NT2/D1 (cell line): ENCODE measurements at regions not wholly inside any gene's neighbourhood (a gene's known extent, or its start where the extent isn't known, plus 50 kb on each side); places are given as distances from the start of the nearest gene placed in this dataset.
"Not testable (repeated sequence)": the region's sequence is repeated elsewhere in the genome, so short reads cannot be mapped to it uniquely, and the experiment has no call there.

Experiments used
- DNase-seq: peaks from one replicate; pipeline ENCODE4 v3.0.0-alpha.2; 2011; ENCODE audit warnings: low read depth, low spot score
- H3K27me3 ChIP-seq: 2 replicates; pipeline ENCODE4 v1.6.0; 2011; ENCODE audit warnings: mild to moderate bottlenecking; ENCODE audit not compliant: insufficient read length, insufficient read depth
- H3K36me3 ChIP-seq: 2 replicates; pipeline ENCODE4 v1.6.1; 2011; ENCODE audit warnings: mild to moderate bottlenecking, low read length, mixed read lengths; ENCODE audit not compliant: insufficient read depth, insufficient read length
- H3K4me1 ChIP-seq: 2 replicates; pipeline ENCODE4 v1.5.1; 2011; ENCODE audit not compliant: insufficient read depth, insufficient read length
- H3K4me3 ChIP-seq: 2 replicates; pipeline ENCODE4 v1.5.1; 2011; ENCODE audit warnings: low read depth; ENCODE audit not compliant: insufficient read length
- H3K9ac ChIP-seq: 2 replicates; pipeline ENCODE4 v1.6.0; 2011; ENCODE audit warnings: low read depth; ENCODE audit not compliant: insufficient read length
- H3K9me3 ChIP-seq: 2 replicates; pipeline ENCODE4 v1.5.1; 2011; ENCODE audit warnings: mild to moderate bottlenecking, low read length; ENCODE audit not compliant: insufficient read depth
- SUZ12 ChIP-seq: IDR thresholded peaks from 2 replicates; pipeline ENCODE4 v1.6.1; 2011; ENCODE audit not compliant: insufficient read length, insufficient read depth; ENCODE audit errors: extremely low read depth
- YY1 ChIP-seq: IDR thresholded peaks from 2 replicates; pipeline ENCODE4 v1.6.1; 2011; ENCODE audit not compliant: insufficient read length, insufficient read depth
- ZNF274 ChIP-seq: IDR thresholded peaks from 2 replicates; pipeline ENCODE4 v1.6.1; 2011; ENCODE audit warnings: mild to moderate bottlenecking, low read depth, low read length

DNA sequence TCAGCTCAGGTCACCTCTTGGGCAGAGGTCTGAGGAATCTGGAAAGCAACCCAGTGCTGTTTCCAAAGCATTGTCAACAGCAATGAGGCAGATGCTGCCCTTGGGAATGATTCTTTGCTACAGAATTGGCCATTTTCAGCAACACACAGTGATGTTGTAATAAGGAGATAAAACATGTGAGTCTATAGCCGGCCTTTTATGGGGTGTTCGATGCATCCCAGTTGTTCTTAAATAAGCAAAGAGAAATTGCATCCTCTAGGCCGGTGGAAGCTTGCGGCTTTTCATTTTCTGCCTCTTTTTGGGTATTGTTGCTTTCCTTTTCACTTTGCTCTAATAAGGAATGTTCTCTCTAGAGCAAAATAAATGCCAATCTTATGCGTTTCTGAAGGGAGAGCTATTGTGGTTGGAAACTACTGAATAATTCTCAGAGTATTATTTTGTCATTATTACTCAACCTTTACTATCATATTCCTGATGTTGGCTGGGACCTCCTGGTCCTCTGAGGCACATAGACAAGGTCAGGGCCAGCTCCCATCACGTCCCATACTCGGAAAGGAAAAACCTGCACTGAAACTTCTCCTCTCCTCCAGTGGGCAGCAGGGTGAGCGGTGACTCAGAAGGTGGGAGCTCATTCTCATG, 214.2 kb downstream of the CDH26 start:
- Histone ChIP-seq H3K4me1 (no peaks in the 10 kb centered on the region), H3K27me3 (peaks cover 2% of the 10 kb centered on the region), H3K9ac (no peak overlapping the region), H3K36me3 (no peaks in the 10 kb centered on the region), H3K4me3 (no peak overlapping the region), H3K9me3 (no peaks in the 10 kb centered on the region)
- no peak for DNase-seq
- TF ChIP-seq YY1 (no peak), SUZ12 (no peak)

DNA sequence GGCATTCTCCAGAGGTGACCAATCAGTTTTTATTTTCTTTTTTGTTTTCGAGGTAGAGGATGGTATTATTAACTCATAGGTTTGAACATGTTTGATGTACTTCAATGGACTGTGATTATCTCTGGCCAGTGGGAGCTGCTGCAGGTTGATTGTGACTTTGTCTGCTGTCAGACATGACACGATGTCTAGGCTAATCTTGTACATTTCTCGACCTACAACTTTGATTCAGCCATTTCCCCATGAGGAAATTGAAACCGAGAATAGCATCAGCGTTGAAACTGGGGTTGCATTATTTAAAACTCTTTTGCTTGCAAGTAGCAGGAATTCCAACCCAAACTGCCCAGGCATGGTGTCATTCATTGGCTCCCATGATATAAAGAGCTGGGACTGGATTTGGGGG, 218.9 kb downstream of the CDH26 start:
- no peaks in the 10 kb centered on the region for H3K4me1 ChIP-seq
- no peak for DNase-seq
- no peaks in the 10 kb centered on the region for H3K36me3 ChIP-seq
- H3K27me3 ChIP-seq, result peaks cover 5% of the 10 kb centered on the region
- no peaks in the 10 kb centered on the region for H3K9me3 ChIP-seq
- H3K9ac ChIP-seq, result no peak overlapping the region
- TF ChIP-seq ZNF274, result no peak
- TF ChIP-seq SUZ12, result no peak
- no peak for TF ChIP-seq YY1
- no peak overlapping the region for H3K4me3 ChIP-seq

DNA sequence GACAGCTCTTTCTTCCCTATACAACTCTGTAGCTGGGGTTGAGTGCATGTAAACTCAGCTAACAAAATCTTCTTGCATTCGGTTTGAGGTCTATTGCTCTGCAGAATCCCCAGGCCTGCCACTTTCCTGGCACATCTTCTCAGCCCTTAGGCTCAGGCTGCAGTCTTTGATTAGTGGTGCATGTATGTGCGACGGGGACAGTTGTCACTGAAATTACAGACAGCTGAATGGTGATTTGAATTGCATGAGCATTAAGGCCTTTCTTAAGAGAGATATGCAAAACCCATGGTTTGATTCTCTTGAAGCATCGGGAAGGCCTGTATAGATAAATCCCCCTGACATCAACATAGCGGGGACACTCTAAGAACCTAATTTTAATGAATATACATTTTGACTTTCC, 222.8 kb downstream of the CDH26 start:
- no peak overlapping the region for H3K4me3 ChIP-seq
- H3K27me3 ChIP-seq, result peaks cover 11% of the 10 kb centered on the region
- TF ChIP-seq SUZ12 (no peak), YY1 (no peak), ZNF274 (no peak)

DNA sequence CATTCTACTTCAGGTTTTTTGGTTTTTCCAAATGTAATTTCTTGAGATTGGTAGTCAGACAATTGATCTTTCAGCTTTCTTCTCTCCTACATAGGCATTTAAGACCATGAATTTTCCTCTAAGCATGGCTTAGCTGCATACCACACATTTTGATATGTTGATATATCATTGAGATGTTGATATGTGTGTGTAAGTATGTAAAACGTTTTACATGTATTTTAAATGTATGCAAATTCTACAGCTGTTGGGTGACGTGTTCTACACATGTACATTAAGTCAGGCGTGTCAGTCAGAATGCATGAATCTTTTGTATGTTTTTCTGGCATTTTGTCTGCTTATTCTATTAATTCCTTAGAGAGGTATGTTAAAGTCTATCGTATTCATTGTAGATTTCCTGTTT, 228.2 kb downstream of the CDH26 start:
- TF ChIP-seq ZNF274, result no peak
- no peak for DNase-seq
- H3K4me1 ChIP-seq, result no peaks in the 10 kb centered on the region
- peaks cover 12% of the 10 kb centered on the region for H3K27me3 ChIP-seq
- no peaks in the 10 kb centered on the region for H3K36me3 ChIP-seq
- no peak overlapping the region for H3K9ac ChIP-seq
- H3K4me3 ChIP-seq, result no peak overlapping the region
- no peaks in the 10 kb centered on the region; the same call in 1 of the 2 replicates for H3K9me3 ChIP-seq

More for the DNA sequence above, 222.8 kb downstream of the CDH26 start:
- Histone ChIP-seq H3K9ac (no peak overlapping the region), H3K4me1 (no peaks in the 10 kb centered on the region), H3K9me3 (no peaks in the 10 kb centered on the region; the same call in 1 of the 2 replicates), H3K36me3 (no peaks in the 10 kb centered on the region)
- no peak for DNase-seq

DNA sequence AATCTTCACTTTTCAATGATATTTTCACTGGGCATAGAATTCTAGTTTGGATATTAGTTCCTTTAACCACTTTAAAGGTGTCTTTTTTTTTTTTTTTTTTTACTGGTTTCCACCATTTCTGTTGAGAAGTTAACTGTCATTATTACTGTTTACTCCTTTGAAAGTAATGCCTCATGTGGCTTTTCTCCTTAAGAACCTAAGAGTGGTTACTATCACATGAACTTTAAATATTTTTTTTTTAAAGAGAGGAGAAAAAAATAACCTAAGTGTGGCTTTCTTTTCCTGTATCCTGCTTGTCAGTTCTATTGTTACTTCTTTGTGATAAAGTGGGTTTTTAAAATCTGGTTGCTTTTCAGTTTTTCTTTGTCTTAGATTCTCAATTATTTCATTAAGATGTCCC, 229.5 kb downstream of the CDH26 start:
- Histone ChIP-seq H3K9ac (no peak overlapping the region), H3K4me3 (no peak overlapping the region), H3K27me3 (peaks cover 12% of the 10 kb centered on the region), H3K36me3 (no peaks in the 10 kb centered on the region), H3K9me3 (no peaks in the 10 kb centered on the region; the same call in 1 of the 2 replicates), H3K4me1 (no peaks in the 10 kb centered on the region)
- TF ChIP-seq SUZ12 (no peak), YY1 (no peak), ZNF274 (no peak)
- DNase-seq, result no peak

DNA sequence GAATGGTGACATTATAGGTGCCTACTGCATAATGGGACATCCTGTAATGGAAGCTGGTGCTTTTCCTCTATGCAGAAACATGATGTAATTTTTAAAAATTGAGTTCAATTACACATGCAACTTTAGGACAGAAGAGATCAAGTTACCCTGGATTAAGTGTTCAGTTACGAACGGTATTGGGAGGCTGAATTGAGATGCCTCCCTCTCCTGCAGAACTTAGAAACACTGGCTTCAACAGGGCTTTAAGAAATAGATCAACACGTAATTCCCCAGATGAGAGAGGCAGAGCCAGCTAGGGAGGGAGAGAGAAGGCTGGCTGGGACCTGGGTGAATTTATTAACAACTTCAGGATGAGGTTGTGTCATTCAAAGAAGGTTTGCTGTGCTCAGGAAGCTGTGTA, 232.8 kb downstream of the CDH26 start:
- no peak for TF ChIP-seq ZNF274
- TF ChIP-seq YY1, result no peak
- TF ChIP-seq SUZ12, result no peak
- Histone ChIP-seq H3K4me3 (no peak overlapping the region), H3K9ac (no peak overlapping the region), H3K36me3 (no peaks in the 10 kb centered on the region), H3K9me3 (no peaks in the 10 kb centered on the region), H3K27me3 (peaks cover 6% of the 10 kb centered on the region), H3K4me1 (no peaks in the 10 kb centered on the region)
- no peak for DNase-seq

DNA sequence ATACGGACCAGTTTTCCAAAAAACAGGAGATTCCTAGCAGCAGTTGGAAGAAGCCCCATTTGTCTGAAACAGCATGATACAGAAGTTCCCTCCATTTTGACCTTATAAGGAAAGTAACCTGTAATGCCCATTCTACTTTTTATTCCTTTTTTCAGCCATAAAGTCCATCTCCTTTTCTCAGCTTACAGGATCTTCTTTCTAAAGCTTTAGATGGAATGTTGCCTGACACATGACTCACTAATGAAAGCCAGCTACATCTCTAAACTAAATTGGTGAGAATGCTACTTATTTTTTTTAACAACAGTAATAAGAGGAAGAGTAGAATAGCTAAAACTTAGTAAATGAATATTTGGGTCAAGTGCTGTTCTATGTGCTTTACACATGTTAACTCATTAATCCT, 234.1 kb downstream of the CDH26 start:
- H3K36me3 ChIP-seq, result no peaks in the 10 kb centered on the region

DNA sequence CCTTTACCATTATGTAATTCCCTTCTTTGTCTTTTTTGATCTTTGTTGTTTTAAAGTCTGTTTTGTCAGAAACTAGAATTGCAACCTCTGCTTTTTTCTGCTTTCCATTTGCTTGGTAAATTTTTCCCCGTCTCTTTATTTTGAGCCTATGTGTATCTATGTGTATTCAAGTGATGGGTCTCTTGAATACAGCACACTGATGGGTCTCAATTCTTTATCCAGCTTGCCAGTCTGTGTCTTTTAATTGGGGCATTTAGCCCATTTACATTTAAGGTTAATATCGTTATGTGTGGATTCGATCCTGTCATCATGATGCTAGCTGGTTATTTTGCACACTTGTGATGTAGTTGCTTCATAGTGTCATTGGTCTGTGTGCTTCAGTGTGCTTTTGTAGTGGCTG, 240.9 kb downstream of the CDH26 start:
- not testable (repeated sequence) for H3K4me1 ChIP-seq, H3K36me3 ChIP-seq, DNase-seq, H3K9ac ChIP-seq, H3K27me3 ChIP-seq, H3K9me3 ChIP-seq, H3K4me3 ChIP-seq

More for the DNA sequence above, 234.1 kb downstream of the CDH26 start:
- Histone ChIP-seq H3K9ac (no peak overlapping the region), H3K27me3 (peaks cover 6% of the 10 kb centered on the region), H3K4me3 (no peak overlapping the region), H3K4me1 (no peaks in the 10 kb centered on the region), H3K9me3 (no peaks in the 10 kb centered on the region)
- DNase-seq, result no peak
- TF ChIP-seq YY1, result no peak
- no peak for TF ChIP-seq ZNF274
- no peak for TF ChIP-seq SUZ12

DNA sequence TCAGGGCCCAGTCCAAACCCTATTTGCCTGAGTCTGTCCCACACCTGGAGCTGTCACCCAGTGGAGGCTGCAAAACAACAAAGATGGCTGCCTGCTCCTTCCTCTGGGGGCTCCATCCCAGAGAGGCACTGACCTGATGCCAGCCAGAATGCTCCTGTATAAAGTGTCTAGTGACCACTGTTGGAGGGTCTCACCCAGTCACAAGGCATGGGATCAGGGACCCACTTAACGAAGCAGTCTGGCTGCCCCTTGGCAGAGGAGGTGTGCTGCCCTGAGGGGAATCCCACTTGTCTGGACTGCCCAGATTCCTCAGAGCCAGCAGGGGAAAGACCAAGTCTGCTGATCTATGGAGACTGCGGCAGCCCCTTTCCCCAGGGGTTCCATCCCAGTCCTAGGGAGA, 241.6 kb downstream of the CDH26 start:
- Histone ChIP-seq H3K4me3 (no peak overlapping the region), H3K9me3 (no peaks in the 10 kb centered on the region), H3K27me3 (no peaks in the 10 kb centered on the region), H3K36me3 (no peaks in the 10 kb centered on the region), H3K4me1 (peaks cover 9% of the 10 kb centered on the region), H3K9ac (no peak overlapping the region)
- DNase-seq, result no peak
- TF ChIP-seq ZNF274 (no peak), YY1 (no peak), SUZ12 (no peak)
